Ascending aorta (tissue), 2 donors: ENCODE measurements at regions not wholly inside any gene's neighbourhood (a gene's known extent, or its start where the extent isn't known, plus 50 kb on each side); places are given as distances from the start of the nearest gene placed in this dataset.
"Not testable (repeated sequence)": the region's sequence is repeated elsewhere in the genome, so short reads cannot be mapped to it uniquely, and the experiment has no call there.

ENCODE experiments used
- DNase-seq, 2 donors: peaks; one replicate each; pipeline ENCODE4 v3.0.0-alpha.2; 2019; ENCODE audit warnings: low spot score in 2 of 2
- H3K27ac ChIP-seq, 2 donors: fragments of 200-600 bp; sonication (generic); one replicate each; pipeline ENCODE4 v1.5.1; 2016 to 2017; ENCODE audit warnings: mild to moderate bottlenecking in 1 of 2
- H3K27me3 ChIP-seq: fragments of 200-600 bp; sonication (generic); one replicate; pipeline ENCODE4 v1.5.1; 2017
- H3K36me3 ChIP-seq, 2 donors: fragments of 200-600 bp; sonication (generic); one replicate each; pipeline ENCODE4 v1.5.1; 2016
- H3K4me1 ChIP-seq, 2 donors: fragments of 200-600 bp; sonication (generic); one replicate each; pipeline ENCODE4 v1.5.1; 2016 to 2017; ENCODE audit warnings: mild to moderate bottlenecking in 1 of 2
- H3K4me3 ChIP-seq, 2 donors: fragments of 200-600 bp; sonication (generic); one replicate each; pipeline ENCODE4 v1.5.1; 2016 to 2017; ENCODE audit warnings: mild to moderate bottlenecking in 1 of 2
- H3K9me3 ChIP-seq, 2 donors: fragments of 200-600 bp; sonication (generic); one replicate each; pipeline ENCODE4 v1.5.1; 2016
- CTCF ChIP-seq, 3 experiments: fragments of 200-600 bp in 2 of 3; fragments of 450-650 bp in 1 of 3; sonication (generic) in 2 of 3; IDR thresholded peaks; one replicate each; pipeline ENCODE4 v1.5.1; 2016 to 2019; ENCODE audit warnings: antibody characterized with exemption in 3 of 3, mild to moderate bottlenecking in 1 of 3, moderate library complexity in 1 of 3
- intact Hi-C: fragments of 100-400 bp; cut with DNase I; formaldehyde crosslinking; loops from one replicate; pipeline ENCODE4 v1.15.1; 2023

GRCh38 chr2:217351378-217351777, 491.5 kb upstream of the TNP1 start:
- H3K9me3 ChIP-seq = peaks cover 0 to 9% of the 10 kb centered on the region in 2 donors
- intact Hi-C loops = no loop called here
- no peak overlapping the region for H3K4me3 ChIP-seq
- no peaks in the 10 kb centered on the region for H3K36me3 ChIP-seq
- peaks cover 3 to 13% of the 10 kb centered on the region in 2 donors for H3K4me1 ChIP-seq
- H3K27ac ChIP-seq = no peak overlapping the region
- no peak for DNase-seq
- H3K27me3 ChIP-seq = no peaks in the 10 kb centered on the region
- no peak for TF ChIP-seq CTCF (IDR thresholded peaks at IDR 0.05)

GRCh38 chr2:217349251-217349650, 489.4 kb upstream of the TNP1 start:
- no peak overlapping the region for H3K4me3 ChIP-seq
- TF ChIP-seq CTCF (IDR thresholded peaks at IDR 0.05) = no peak
- no peaks in the 10 kb centered on the region for H3K27me3 ChIP-seq
- no peaks in the 10 kb centered on the region for H3K36me3 ChIP-seq
- DNase-seq = no peak
- intact Hi-C loops = no loop called here
- H3K4me1 ChIP-seq = peaks cover 3% of the 10 kb centered on the region in 2 donors
- peaks cover 0 to 9% of the 10 kb centered on the region in 2 donors for H3K9me3 ChIP-seq
- H3K27ac ChIP-seq = no peak overlapping the region

GRCh38 chr2:217347630-217348029, 487.8 kb upstream of the TNP1 start:
- H3K27me3 ChIP-seq, H3K9me3 ChIP-seq, H3K4me3 ChIP-seq, H3K36me3 ChIP-seq, DNase-seq, H3K4me1 ChIP-seq, H3K27ac ChIP-seq, intact Hi-C loops: not testable (repeated sequence)

- intact Hi-C loops, H3K4me1 ChIP-seq, H3K27me3 ChIP-seq, H3K4me3 ChIP-seq, DNase-seq, H3K36me3 ChIP-seq, H3K9me3 ChIP-seq, H3K27ac ChIP-seq: not testable (repeated sequence)
Observed at GRCh38 chr2:217346043-217346442, 486.2 kb upstream of the TNP1 start.

GRCh38 chr2:217340899-217341298, 481.0 kb upstream of the TNP1 start:
- H3K27me3 ChIP-seq = no peaks in the 10 kb centered on the region
- H3K27ac ChIP-seq = no peak overlapping the region
- no peaks in the 10 kb centered on the region for H3K9me3 ChIP-seq
- intact Hi-C loops = no loop called here
- H3K36me3 ChIP-seq = no peaks in the 10 kb centered on the region
- no peak overlapping the region for H3K4me3 ChIP-seq
- peaks cover 0 to 5% of the 10 kb centered on the region in 2 donors for H3K4me1 ChIP-seq
- DNase-seq = no peak
- TF ChIP-seq CTCF (IDR thresholded peaks at IDR 0.05) = no peak

- intact Hi-C loops = no loop called here
- Histone ChIP-seq H3K36me3 (no peaks in the 10 kb centered on the region), H3K9me3 (no peaks in the 10 kb centered on the region), H3K27me3 (no peaks in the 10 kb centered on the region), H3K27ac (no peak overlapping the region), H3K4me1 (peaks cover 0 to 5% of the 10 kb centered on the region in 2 donors), H3K4me3 (no peak overlapping the region)
- TF ChIP-seq CTCF (IDR thresholded peaks at IDR 0.05) = no peak
- DNase-seq = no peak
Observed at GRCh38 chr2:217340176-217340575, 480.3 kb upstream of the TNP1 start.

GRCh38 chr2:217339753-217340152, 479.9 kb upstream of the TNP1 start:
- TF ChIP-seq CTCF (IDR thresholded peaks at IDR 0.05) = no peak
- DNase-seq = no peak
- Histone ChIP-seq H3K4me3 (no peak overlapping the region), H3K9me3 (no peaks in the 10 kb centered on the region), H3K27ac (peak overlapping the region in 1 of 2 donors; percentile 18), H3K27me3 (no peaks in the 10 kb centered on the region), H3K4me1 (peaks cover 0 to 5% of the 10 kb centered on the region in 2 donors), H3K36me3 (no peaks in the 10 kb centered on the region)
- intact Hi-C loops = no loop called here
